ENCODE measurements at regions not wholly inside any gene's neighbourhood (a gene's known extent, or its start where the extent isn't known, plus 50 kb on each side); places are given as distances from the start of the nearest gene placed in this dataset.
"Not testable (repeated sequence)": the region's sequence is repeated elsewhere in the genome, so short reads cannot be mapped to it uniquely, and the experiment has no call there.

DNA sequence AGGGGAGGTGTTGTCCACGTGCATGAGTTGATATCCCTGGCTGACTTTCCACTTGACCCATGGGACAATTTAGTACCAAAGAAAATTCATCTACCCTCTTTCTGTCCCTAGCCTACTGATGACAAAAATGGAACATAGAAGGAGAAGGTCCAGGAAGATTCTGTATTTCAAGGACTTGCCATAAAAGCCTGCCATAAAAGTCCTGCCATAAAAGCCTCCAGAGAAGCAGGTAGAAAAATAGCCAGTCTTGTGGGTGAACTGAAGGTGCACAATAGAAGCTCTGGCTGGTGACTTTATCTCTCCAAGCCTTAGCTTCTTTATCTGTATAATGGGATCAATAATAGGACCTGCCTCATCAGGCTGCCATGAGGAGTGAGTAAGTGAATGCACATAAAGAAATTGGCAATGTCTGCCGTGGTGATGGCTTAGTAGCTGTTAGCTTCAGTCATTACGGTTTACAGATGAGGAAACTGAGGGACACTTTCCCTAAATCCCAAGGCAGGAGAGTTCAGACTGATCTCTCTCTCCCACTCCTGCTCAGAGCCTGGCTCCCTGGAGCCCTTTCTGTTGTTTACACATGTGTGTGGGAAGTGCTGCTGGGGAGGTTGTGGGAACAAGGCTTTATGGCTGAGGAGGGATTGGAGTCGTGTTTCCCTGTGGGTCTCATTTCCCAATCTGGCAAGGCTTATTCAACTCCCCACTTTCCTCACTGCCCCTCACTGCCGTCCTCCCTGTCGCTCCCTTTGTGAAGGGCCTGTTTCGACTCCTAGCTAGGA lies 101.5 kb downstream of the TRIM43 start:
- H3K4me3 ChIP-seq (ENCODE audit: low read depth, low read length); DNase-seq (ENCODE audit: low read depth): not testable (repeated sequence)

DNA sequence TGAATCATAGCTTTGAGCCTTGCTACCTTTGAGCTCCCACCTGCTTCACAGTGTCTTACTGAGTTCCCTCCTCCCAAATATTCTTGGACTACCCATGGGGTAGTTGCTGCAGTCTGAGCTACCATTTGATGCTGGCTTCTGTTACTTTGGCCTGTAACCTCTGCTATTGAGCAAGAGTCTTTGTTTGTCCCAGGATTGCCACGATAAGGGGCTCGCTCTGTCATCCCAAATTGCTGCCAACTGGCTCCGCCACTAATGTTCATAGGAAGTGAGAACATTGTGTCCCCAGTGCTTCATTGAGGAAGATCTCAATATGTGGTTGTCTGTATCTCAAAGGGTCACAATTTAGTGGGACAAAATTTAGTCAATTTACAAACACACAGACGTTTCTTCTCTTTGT lies 103.8 kb downstream of the TRIM43 start:
- TF ChIP-seq, protein P1, sequence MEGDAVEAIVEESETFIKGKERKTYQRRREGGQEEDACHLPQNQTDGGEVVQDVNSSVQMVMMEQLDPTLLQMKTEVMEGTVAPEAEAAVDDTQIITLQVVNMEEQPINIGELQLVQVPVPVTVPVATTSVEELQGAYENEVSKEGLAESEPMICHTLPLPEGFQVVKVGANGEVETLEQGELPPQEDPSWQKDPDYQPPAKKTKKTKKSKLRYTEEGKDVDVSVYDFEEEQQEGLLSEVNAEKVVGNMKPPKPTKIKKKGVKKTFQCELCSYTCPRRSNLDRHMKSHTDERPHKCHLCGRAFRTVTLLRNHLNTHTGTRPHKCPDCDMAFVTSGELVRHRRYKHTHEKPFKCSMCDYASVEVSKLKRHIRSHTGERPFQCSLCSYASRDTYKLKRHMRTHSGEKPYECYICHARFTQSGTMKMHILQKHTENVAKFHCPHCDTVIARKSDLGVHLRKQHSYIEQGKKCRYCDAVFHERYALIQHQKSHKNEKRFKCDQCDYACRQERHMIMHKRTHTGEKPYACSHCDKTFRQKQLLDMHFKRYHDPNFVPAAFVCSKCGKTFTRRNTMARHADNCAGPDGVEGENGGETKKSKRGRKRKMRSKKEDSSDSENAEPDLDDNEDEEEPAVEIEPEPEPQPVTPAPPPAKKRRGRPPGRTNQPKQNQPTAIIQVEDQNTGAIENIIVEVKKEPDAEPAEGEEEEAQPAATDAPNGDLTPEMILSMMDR (conservative IDR thresholded peaks at IDR 0.05; ENCODE audit: low read depth, low read length): no peak
- no peak for DNase-seq (ENCODE audit: low read depth)
- no peak overlapping the region for H3K4me3 ChIP-seq (ENCODE audit: low read depth, low read length)

DNA sequence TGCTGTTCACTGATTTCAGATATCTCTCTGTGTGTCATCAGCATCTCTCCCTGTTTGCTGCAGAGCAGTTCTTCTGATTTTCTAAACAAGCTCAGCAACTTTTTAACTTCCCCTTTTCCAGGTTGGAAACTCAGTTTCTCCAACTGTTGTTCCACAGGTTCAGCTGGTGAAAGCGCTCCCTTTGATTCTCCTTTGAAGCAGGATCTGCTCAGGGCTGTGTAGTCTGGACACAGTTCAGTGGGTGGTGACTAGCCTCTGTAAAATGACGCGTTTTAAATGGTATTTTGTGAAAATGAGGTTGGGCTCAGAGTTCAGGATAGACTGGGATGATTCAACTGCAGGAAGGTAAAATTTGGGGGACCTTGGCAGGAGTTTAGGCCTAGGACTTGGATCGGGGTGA lies 106.3 kb downstream of the TRIM43 start:
- TF ChIP-seq, protein P1 (conservative IDR thresholded peaks at IDR 0.05; ENCODE audit: low read depth, low read length): no peak
- DNase-seq (ENCODE audit: low read depth): peak; percentile 4
- H3K4me3 ChIP-seq (ENCODE audit: low read depth, low read length): no peak overlapping the region

DNA sequence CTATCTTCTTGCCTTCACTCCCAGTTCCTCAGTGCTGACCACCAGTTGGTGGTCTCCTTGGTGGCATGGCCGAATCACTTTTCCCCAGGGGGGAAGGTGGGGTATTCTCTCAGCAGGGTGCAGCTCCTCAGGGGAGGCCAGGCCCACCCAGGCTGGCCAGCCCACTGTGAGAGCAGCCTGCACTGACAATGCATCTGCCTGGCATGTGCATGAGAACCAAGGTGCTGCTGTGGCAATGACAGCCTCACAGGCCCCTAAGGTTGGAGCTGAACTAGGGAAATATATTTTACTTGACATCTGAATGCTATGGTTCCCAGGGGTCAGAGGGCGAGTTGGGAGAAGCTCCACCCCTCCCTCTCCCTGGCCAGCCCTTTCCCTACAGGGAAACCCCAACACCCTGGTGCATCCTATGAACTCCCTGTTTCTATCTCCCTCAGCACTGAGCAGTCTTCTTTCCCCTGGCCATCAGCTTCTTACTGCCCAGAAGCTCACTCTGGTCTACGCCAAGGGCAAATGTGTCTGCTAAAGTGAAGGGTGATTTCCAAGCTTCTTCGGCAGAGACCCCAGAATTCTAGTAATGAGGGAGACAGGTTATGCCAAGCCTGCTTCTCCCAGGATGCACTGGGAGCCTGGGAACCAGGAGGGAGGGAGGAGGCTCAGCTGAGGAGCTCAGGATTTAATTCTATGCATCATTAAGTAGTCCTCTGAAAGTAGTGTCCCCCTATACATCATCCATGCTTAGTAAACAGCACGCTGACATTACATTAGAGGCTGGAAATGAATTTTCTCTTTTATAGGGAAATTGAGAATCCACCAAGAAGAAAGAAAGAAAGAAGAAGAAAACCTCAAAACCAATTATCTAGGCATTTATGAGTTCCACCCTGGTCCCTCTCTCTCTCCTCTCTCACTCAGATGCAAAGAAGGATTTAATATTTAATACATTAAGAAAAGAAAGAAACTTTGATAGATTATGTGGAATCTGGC lies 107.7 kb downstream of the TRIM43 start:
- not testable (repeated sequence) for DNase-seq (ENCODE audit: low read depth); H3K4me3 ChIP-seq (ENCODE audit: low read depth, low read length)

DNA sequence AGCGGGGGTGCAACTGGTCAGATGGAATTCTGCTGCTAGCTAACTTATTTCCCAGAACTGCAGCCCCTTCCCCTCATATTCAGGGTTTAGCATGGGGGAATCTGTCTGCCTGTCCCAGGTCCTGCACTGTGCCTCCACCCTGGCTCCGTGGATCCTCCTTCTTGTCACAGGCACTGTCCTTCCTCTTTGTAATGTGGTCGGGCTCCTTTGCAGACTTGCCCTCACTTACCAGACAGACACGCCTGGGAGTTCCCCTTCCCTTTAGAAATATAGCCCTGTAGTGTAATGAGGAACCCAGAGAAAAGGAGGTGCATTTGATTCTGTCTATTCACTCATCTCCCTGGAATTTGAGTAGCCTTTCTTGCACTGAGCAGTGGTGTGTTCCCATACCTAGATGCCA lies 108.7 kb downstream of the TRIM43 start:
- TF ChIP-seq, protein P1 (conservative IDR thresholded peaks at IDR 0.05; ENCODE audit: low read depth, low read length): no peak
- no peak for DNase-seq (ENCODE audit: low read depth)
- no peak overlapping the region for H3K4me3 ChIP-seq (ENCODE audit: low read depth, low read length)

DNA sequence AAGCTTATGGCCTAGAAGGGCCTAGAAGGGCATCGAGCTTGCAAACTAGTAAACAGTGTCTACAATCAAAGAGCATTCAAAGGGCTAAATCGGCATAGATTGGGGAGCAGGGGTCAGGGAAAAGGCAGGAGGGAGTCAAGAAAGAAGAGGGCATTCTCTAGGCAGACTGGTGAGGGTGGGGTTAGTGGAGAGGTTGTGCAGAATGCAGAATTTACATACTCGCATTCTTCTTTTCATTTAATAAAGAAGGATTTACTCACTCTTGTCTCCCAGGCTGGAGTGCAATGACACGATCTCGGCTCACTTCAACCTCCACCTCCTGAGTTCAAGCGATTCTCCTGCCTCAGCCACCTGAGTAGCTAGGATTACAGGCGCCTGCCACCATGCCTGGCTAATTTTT lies 110.7 kb downstream of the TRIM43 start:
- no peak for DNase-seq (ENCODE audit: low read depth)
- TF ChIP-seq, protein P1 (conservative IDR thresholded peaks at IDR 0.05; ENCODE audit: low read depth, low read length): no peak

DNA sequence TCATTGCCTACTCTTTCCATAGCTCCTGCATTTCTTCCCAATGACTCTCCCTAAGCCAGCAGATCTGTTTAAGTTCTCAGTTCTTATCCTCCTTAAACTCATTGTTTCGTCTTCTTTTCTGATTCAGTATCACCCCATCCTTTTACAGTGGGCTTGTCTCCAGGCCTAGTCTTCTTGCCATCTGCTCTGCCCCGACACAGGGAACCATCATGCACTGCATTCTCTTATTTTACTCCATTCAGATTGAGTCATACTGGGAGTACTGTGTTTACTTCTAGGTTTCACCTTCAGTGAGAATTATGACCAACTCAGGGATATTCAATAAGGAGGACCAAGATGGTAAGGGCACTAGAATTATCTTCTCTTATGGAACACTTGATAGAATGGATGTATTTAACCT lies 115.4 kb downstream of the TRIM43 start:
- DNase-seq (ENCODE audit: low read depth); H3K4me3 ChIP-seq (ENCODE audit: low read depth, low read length): not testable (repeated sequence)

More for the DNA sequence above, 110.7 kb downstream of the TRIM43 start:
- no peak overlapping the region for H3K4me3 ChIP-seq (ENCODE audit: low read depth, low read length)

DNA sequence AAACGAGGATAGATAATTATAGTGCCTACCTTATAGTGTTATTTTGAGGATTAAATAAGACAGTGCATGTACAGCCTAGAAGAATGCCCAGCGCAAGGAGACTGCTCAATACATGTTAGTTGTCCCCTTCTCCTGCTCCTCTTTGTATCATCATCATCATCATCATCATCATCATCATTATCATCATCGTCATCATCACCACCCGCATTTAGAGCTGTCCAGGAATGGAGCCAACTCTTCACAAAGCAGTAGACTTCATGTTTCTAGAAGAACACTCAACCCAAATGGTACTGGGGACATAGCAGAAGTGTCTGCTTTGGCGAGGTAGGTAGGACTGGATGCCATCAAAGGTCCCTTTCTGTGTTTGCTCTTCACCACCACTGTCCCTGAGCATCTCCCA lies 116.0 kb downstream of the TRIM43 start:
- no peak for DNase-seq (ENCODE audit: low read depth)
- TF ChIP-seq, protein P1 (conservative IDR thresholded peaks at IDR 0.05; ENCODE audit: low read depth, low read length): no peak
- no peak overlapping the region for H3K4me3 ChIP-seq (ENCODE audit: low read depth, low read length)
